ENCODE measurements at regions not wholly inside any gene's neighbourhood (a gene's known extent, or its start where the extent isn't known, plus 50 kb on each side); places are given as distances from the start of the nearest gene placed in this dataset.

GRCh38 chr18:66682855-66683322 lies 79.0 kb upstream of the CDH19 start:
- ChIA-PET CTCF (no interaction called here), POLR2A (interaction anchor here (0.5 kb wide), 1 partner anchor 88 kb away, joined by 4 read pairs; no protein-coding TSS in a partner anchor)
- peaks cover 2% of the 10 kb centered on the region; the same call in 1 of the 2 replicates for H3K27me3 Mint-ChIP-seq (ENCODE audit: low read depth)
- no peak overlapping the region for H3K4me3 Mint-ChIP-seq
- TF ChIP-seq, protein P1, sequence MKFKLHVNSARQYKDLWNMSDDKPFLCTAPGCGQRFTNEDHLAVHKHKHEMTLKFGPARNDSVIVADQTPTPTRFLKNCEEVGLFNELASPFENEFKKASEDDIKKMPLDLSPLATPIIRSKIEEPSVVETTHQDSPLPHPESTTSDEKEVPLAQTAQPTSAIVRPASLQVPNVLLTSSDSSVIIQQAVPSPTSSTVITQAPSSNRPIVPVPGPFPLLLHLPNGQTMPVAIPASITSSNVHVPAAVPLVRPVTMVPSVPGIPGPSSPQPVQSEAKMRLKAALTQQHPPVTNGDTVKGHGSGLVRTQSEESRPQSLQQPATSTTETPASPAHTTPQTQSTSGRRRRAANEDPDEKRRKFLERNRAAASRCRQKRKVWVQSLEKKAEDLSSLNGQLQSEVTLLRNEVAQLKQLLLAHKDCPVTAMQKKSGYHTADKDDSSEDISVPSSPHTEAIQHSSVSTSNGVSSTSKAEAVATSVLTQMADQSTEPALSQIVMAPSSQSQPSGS (CRISPR knock-in tag; IDR thresholded peaks at IDR 0.05; ENCODE audit: borderline replicate concordance, low read depth) = no peak
- no peak for TF ChIP-seq ZNF138 (CRISPR knock-in tag; conservative IDR thresholded peaks at IDR 0.05)
- no peak for TF ChIP-seq RORB (CRISPR knock-in tag; IDR thresholded peaks at IDR 0.05)
- TF ChIP-seq ZNF512 (CRISPR knock-in tag; IDR thresholded peaks at IDR 0.05; ENCODE audit: borderline replicate concordance) = no peak
- no peak for TF ChIP-seq IRF1 (CRISPR knock-in tag; IDR thresholded peaks at IDR 0.05)
- no peak for TF ChIP-seq CDX4 (CRISPR knock-in tag; IDR thresholded peaks at IDR 0.05; ENCODE audit: borderline replicate concordance)
- TF ChIP-seq, protein P2, sequence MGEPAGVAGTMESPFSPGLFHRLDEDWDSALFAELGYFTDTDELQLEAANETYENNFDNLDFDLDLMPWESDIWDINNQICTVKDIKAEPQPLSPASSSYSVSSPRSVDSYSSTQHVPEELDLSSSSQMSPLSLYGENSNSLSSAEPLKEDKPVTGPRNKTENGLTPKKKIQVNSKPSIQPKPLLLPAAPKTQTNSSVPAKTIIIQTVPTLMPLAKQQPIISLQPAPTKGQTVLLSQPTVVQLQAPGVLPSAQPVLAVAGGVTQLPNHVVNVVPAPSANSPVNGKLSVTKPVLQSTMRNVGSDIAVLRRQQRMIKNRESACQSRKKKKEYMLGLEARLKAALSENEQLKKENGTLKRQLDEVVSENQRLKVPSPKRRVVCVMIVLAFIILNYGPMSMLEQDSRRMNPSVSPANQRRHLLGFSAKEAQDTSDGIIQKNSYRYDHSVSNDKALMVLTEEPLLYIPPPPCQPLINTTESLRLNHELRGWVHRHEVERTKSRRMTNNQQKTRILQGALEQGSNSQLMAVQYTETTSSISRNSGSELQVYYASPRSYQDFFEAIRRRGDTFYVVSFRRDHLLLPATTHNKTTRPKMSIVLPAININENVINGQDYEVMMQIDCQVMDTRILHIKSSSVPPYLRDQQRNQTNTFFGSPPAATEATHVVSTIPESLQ (CRISPR knock-in tag; IDR thresholded peaks at IDR 0.05) = no peak
- TF ChIP-seq NFATC4 (CRISPR knock-in tag; IDR thresholded peaks at IDR 0.05) = no peak
- TF ChIP-seq ATF1 (CRISPR knock-in tag; IDR thresholded peaks at IDR 0.05) = no peak
- TF ChIP-seq, protein P3, sequence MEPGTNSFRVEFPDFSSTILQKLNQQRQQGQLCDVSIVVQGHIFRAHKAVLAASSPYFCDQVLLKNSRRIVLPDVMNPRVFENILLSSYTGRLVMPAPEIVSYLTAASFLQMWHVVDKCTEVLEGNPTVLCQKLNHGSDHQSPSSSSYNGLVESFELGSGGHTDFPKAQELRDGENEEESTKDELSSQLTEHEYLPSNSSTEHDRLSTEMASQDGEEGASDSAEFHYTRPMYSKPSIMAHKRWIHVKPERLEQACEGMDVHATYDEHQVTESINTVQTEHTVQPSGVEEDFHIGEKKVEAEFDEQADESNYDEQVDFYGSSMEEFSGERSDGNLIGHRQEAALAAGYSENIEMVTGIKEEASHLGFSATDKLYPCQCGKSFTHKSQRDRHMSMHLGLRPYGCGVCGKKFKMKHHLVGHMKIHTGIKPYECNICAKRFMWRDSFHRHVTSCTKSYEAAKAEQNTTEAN (CRISPR knock-in tag; IDR thresholded peaks at IDR 0.05) = no peak
- TF ChIP-seq TCF7 (CRISPR knock-in tag; IDR thresholded peaks at IDR 0.05; ENCODE audit: low read depth) = no peak
- no peak for TF ChIP-seq GRHL2 (CRISPR knock-in tag; IDR thresholded peaks at IDR 0.05; ENCODE audit: insufficient replicate concordance, severe bottlenecking)
- no peak for TF ChIP-seq CREB1 (CRISPR knock-in tag; IDR thresholded peaks at IDR 0.05)
- TF ChIP-seq ZNF671 (CRISPR knock-in tag; IDR thresholded peaks at IDR 0.05) = no peak
- DNase-seq (ENCODE audit: low spot score) = no peak
- H3K4me1 Mint-ChIP-seq = peaks cover 22% of the 10 kb centered on the region
- peak overlapping the region; percentile 54 for H3K27ac Mint-ChIP-seq
- peaks cover 38% of the 10 kb centered on the region for H3K9me3 Mint-ChIP-seq
- peaks cover 44% of the 10 kb centered on the region for H3K36me3 Mint-ChIP-seq
- peak; percentile 46; the same call in 1 of the 2 replicates for ATAC-seq

- CTCF ChIA-PET = no interaction called here
- H3K4me3 Mint-ChIP-seq = no peak overlapping the region; the same call in 1 of the 2 replicates
- TF ChIP-seq, protein P4, sequence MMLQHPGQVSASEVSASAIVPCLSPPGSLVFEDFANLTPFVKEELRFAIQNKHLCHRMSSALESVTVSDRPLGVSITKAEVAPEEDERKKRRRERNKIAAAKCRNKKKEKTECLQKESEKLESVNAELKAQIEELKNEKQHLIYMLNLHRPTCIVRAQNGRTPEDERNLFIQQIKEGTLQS (CRISPR knock-in tag; conservative IDR thresholded peaks at IDR 0.05) = no peak
- TF ChIP-seq TP53 (CRISPR knock-in tag; IDR thresholded peaks at IDR 0.05) (0 out of 2 replicates have a peak, but pooled peaks have one; percentile 46), CDX4 (CRISPR knock-in tag; IDR thresholded peaks at IDR 0.05; ENCODE audit: borderline replicate concordance) (no peak), ZNF281 (CRISPR knock-in tag; IDR thresholded peaks at IDR 0.05) (no peak), TEAD1 (CRISPR knock-in tag; IDR thresholded peaks at IDR 0.05) (peak; percentile 55; the same call in 1 of the 2 replicates), FOXP4 (CRISPR knock-in tag; IDR thresholded peaks at IDR 0.05) (peak; percentile 56; the same call in 1 of the 2 replicates), ZNF317 (CRISPR knock-in tag; IDR thresholded peaks at IDR 0.05; ENCODE audit: borderline replicate concordance, low read depth) (no peak)
Observed at GRCh38 chr18:66676699-66677098, 72.8 kb upstream of the CDH19 start.

More at GRCh38 chr18:66676699-66677098, 72.8 kb upstream of the CDH19 start:
- Mint-ChIP-seq H3K4me1 (peaks cover 39% of the 10 kb centered on the region), H3K27ac (peak overlapping the region; percentile 77; the same call in 1 of the 2 replicates), H3K36me3 (peaks cover 26% of the 10 kb centered on the region), H3K27me3 (ENCODE audit: low read depth) (peaks cover 2% of the 10 kb centered on the region; the same call in 1 of the 2 replicates), H3K9me3 (peaks cover 22% of the 10 kb centered on the region)
- DNase-seq (ENCODE audit: low spot score) (no peak), ATAC-seq (peak; percentile 87)
- POLR2A ChIA-PET = no interaction called here
